SK-N-SH treated with all-trans-retinoic acid at 6 μM for 48 hours (cell line): ENCODE measurements at regions not wholly inside any gene's neighbourhood (a gene's known extent, or its start where the extent isn't known, plus 50 kb on each side); places are given as distances from the start of the nearest gene placed in this dataset.

Experiments used
- ARNTL ChIP-seq: fragments of 450-650 bp; formaldehyde crosslinking; IDR thresholded peaks from 2 replicates; pipeline ENCODE4 v1.5.0; 2020; ENCODE audit warnings: low read depth, mild to moderate bottlenecking, moderate library complexity, borderline replicate concordance
- ZNF565 ChIP-seq: fragments of 450-650 bp; formaldehyde crosslinking; conservative IDR thresholded peaks from 2 replicates; pipeline ENCODE4 v1.5.0; 2020; ENCODE audit warnings: low read depth, mild to moderate bottlenecking, moderate library complexity

GRCh38 chr15:70170096-70170699 lies 72.5 kb upstream of the TLE3 start:
- TF ChIP-seq ZNF565 (no peak), ARNTL (CRISPR knock-in tag) (no peak)
